Calu3 (cell line): ENCODE measurements at regions not wholly inside any gene's neighbourhood (a gene's known extent, or its start where the extent isn't known, plus 50 kb on each side); places are given as distances from the start of the nearest gene placed in this dataset.

Source experiments
- BruUV-seq: library from RNA; stranded (reverse); fragments of 400-500 nt; replicated peaks from 2 replicates; lab custom pipeline; 2021; lab: Mats Ljungman, UMichigan
- CTCF ChIA-PET: fragments of 300-600 bp; sonication (Branson Sonifier 250); formaldehyde crosslinking; loops from one replicate; lab custom pipeline; 2022; ENCODE audit warnings: antibody characterized with exemption; lab: Charles Lee
- DNase-seq: peaks from one replicate; pipeline ENCODE4 v3.0.0; 2022
- H3K27ac Mint-ChIP-seq: one replicate; pipeline ENCODE4 v1.8.0; 2022; ENCODE audit warnings: mixed read lengths; ENCODE audit not compliant: unreplicated experiment
- H3K27me3 Mint-ChIP-seq: one replicate; pipeline ENCODE4 v1.8.0; 2022; ENCODE audit warnings: mixed read lengths; ENCODE audit not compliant: unreplicated experiment
- H3K36me3 Mint-ChIP-seq: one replicate; pipeline ENCODE4 v1.8.0; 2022; ENCODE audit warnings: mild to moderate bottlenecking, moderate library complexity, mixed read lengths; ENCODE audit not compliant: insufficient read depth, unreplicated experiment
- H3K4me1 Mint-ChIP-seq: one replicate; pipeline ENCODE4 v1.8.0; 2022; ENCODE audit warnings: mild to moderate bottlenecking, low read depth, mixed read lengths; ENCODE audit not compliant: unreplicated experiment
- H3K4me3 Mint-ChIP-seq: one replicate; pipeline ENCODE4 v1.8.0; 2022; ENCODE audit warnings: mild to moderate bottlenecking, low read depth, moderate library complexity, mixed read lengths; ENCODE audit not compliant: unreplicated experiment
- H3K9me3 Mint-ChIP-seq: one replicate; pipeline ENCODE4 v1.8.0; 2022; ENCODE audit warnings: low read depth, mixed read lengths; ENCODE audit not compliant: unreplicated experiment
- intact Hi-C: fragments of 100-400 bp; cut with micrococcal nuclease; formaldehyde crosslinking; loops from one replicate; pipeline ENCODE4 v1.10.0; 2022; ENCODE audit not compliant: unreplicated experiment
- TF ChIP-seq, protein P1 (sequence below): fragments of 200-600 bp; IDR thresholded peaks from one replicate; pipeline ENCODE4 v1.8.0; 2022; ENCODE audit warnings: antibody characterized with exemption; ENCODE audit not compliant: unreplicated experiment

DNA sequence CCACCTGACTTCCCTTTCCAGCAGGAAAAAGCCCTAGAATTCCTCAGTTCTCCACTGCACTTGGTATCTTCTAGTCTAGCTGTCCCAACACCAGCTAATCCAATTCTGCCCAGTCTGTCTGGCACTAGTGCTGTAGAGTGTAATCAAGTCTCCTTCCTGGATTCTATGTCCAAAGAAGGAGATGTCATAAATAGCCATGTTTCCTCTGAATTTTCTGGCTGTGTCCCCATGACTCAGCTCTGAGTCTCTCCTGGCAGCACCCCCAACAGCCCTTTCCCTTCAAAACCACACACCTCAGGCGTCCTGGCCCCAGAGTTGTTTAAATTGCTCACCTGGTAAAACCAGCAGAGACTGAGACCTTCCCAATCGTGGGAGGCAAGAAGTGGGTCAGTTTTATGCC, 197.2 kb downstream of the GRXCR1 start:
- DNase-seq = no peak
- TF ChIP-seq, protein P1, sequence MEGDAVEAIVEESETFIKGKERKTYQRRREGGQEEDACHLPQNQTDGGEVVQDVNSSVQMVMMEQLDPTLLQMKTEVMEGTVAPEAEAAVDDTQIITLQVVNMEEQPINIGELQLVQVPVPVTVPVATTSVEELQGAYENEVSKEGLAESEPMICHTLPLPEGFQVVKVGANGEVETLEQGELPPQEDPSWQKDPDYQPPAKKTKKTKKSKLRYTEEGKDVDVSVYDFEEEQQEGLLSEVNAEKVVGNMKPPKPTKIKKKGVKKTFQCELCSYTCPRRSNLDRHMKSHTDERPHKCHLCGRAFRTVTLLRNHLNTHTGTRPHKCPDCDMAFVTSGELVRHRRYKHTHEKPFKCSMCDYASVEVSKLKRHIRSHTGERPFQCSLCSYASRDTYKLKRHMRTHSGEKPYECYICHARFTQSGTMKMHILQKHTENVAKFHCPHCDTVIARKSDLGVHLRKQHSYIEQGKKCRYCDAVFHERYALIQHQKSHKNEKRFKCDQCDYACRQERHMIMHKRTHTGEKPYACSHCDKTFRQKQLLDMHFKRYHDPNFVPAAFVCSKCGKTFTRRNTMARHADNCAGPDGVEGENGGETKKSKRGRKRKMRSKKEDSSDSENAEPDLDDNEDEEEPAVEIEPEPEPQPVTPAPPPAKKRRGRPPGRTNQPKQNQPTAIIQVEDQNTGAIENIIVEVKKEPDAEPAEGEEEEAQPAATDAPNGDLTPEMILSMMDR = no peak
- Mint-ChIP-seq H3K9me3 (no peaks in the 10 kb centered on the region), H3K4me3 (no peak overlapping the region), H3K4me1 (no peaks in the 10 kb centered on the region), H3K27me3 (no peaks in the 10 kb centered on the region), H3K27ac (no peak overlapping the region), H3K36me3 (no peaks in the 10 kb centered on the region)
- no TSS peak for BruUV-seq
- intact Hi-C loops = no loop called here
- CTCF ChIA-PET = no interaction called here

DNA sequence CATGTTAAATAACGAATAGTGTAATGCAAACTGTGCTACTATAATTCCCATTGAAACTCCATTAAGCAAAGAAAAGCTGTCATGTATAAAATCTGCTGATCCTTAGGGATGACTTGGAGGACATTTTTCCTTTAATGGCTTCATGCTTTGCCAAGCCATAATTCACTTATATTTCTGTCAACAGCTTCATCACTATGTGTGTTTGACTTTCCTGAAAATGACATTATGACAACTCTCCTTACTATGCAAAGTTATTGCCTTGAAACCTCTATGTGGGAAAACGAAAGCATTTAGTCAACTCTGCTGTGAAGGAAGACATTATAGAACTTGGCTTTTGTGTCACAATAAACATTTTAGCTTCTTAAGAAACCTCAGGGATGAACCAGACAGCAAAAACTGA, 210.5 kb downstream of the GRXCR1 start:
- CTCF ChIA-PET = no interaction called here
- BruUV-seq = no TSS peak
- TF ChIP-seq, protein P1 = no peak

DNA sequence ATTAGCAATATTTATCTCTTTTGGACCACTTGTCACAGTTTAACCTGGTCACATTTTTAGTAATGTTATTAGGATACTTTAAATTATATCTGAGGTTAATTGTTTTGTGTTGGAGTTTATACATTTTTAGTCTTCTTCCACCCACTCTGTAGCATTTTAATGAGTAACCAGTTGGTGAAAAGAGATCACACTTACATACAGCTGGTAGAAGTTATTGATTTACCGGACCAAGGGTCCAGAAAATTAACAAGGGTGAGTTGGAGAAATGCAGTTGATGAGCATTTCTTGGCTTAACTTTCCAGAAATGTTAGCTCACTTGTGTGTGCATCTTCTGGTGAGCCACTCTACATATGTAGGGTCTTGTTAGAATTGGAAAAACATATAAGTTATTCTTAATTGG, 219.6 kb downstream of the GRXCR1 start:
- DNase-seq = no peak
- no peak overlapping the region for H3K27ac Mint-ChIP-seq
- H3K4me3 Mint-ChIP-seq = no peak overlapping the region
- H3K27me3 Mint-ChIP-seq = no peaks in the 10 kb centered on the region
- no TSS peak for BruUV-seq
- H3K4me1 Mint-ChIP-seq = no peaks in the 10 kb centered on the region
- peaks cover 10% of the 10 kb centered on the region for H3K9me3 Mint-ChIP-seq
- no peaks in the 10 kb centered on the region for H3K36me3 Mint-ChIP-seq
- intact Hi-C loops = no loop called here
- TF ChIP-seq, protein P1 = no peak
- CTCF ChIA-PET = no interaction called here

More for the DNA sequence above, 210.5 kb downstream of the GRXCR1 start:
- H3K4me1 Mint-ChIP-seq = no peaks in the 10 kb centered on the region
- no peak for DNase-seq
- no peaks in the 10 kb centered on the region for H3K36me3 Mint-ChIP-seq
- peaks cover 3% of the 10 kb centered on the region for H3K9me3 Mint-ChIP-seq
- intact Hi-C loops = no loop called here
- no peaks in the 10 kb centered on the region for H3K27me3 Mint-ChIP-seq
- H3K4me3 Mint-ChIP-seq = no peak overlapping the region
- H3K27ac Mint-ChIP-seq = no peak overlapping the region

DNA sequence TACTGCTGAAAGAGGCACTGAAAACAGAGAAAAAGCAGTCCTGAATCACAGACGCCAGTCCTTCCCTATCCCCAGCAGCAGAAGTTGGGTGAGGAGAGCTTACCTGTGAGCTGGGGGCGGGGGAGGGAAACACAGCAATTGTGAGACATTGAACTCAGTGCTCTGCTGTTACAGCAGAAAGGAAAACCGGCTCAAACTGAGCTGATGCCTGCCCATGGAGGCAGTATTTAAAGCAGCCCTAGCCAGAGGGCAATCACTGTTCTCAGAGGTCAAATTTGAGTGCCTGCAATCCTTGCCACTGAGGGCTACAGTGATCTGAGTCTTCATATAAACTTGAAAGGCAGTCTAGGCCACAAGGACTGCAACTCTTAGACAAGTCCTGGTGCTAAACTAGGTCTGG, 220.7 kb downstream of the GRXCR1 start:
- Mint-ChIP-seq H3K9me3 (peaks cover 10% of the 10 kb centered on the region), H3K4me1 (no peaks in the 10 kb centered on the region), H3K27me3 (no peaks in the 10 kb centered on the region), H3K27ac (no peak overlapping the region), H3K4me3 (no peak overlapping the region), H3K36me3 (no peaks in the 10 kb centered on the region)
- CTCF ChIA-PET = no interaction called here
- DNase-seq = no peak
- TF ChIP-seq, protein P1 = no peak
- intact Hi-C loops = no loop called here
- no TSS peak for BruUV-seq
